ENCODE measurements at regions not wholly inside any gene's neighbourhood (a gene's known extent, or its start where the extent isn't known, plus 50 kb on each side); places are given as distances from the start of the nearest gene placed in this dataset.

- H3K4me3 ChIP-seq = no peak overlapping the region
- no peaks in the 10 kb centered on the region for H3K36me3 ChIP-seq (ENCODE audit: low read depth)
- no peaks in the 10 kb centered on the region for H3K9me2 ChIP-seq (ENCODE audit: insufficient read depth)
- 76 to 86% methylated on average over 5 to 6 of the region's 6 CpGs for WGBS, 2 experiments (ENCODE audit: low coverage in 1 of 2, low lambda C conversion rate in 2 of 2, missing lambda C conversion rate in 2 of 2)
- no peaks in the 10 kb centered on the region for H3K27me3 ChIP-seq (replicated peaks; ENCODE audit: insufficient read depth)
- H3F3A ChIP-seq (ENCODE audit: insufficient read depth) = no peaks in the 10 kb centered on the region
- no peak overlapping the region for H3K9ac ChIP-seq
- no peak for DNase-seq
- no peak overlapping the region for H3K27ac ChIP-seq
- in situ Hi-C loops (cut with MboI) = no loop called here
- no peaks in the 10 kb centered on the region for H3K9me3 ChIP-seq (ENCODE audit: low read depth)
- H3K4me1 ChIP-seq (ENCODE audit: insufficient read depth) = no peaks in the 10 kb centered on the region
- no peak for TF ChIP-seq EZH2phosphoT487 (IDR thresholded peaks at IDR 0.05; ENCODE audit: insufficient read depth, low read depth)
- no peak for TF ChIP-seq EZH2 (IDR thresholded peaks at IDR 0.05; ENCODE audit: insufficient read depth, poor library complexity, severe bottlenecking)
- H2AFZ ChIP-seq = no peak overlapping the region
- H3K79me2 ChIP-seq (ENCODE audit: insufficient read depth) = no peaks in the 10 kb centered on the region
- no peak overlapping the region for H3K4me2 ChIP-seq (ENCODE audit: unreplicated experiment)
- H4K20me1 ChIP-seq (ENCODE audit: insufficient read depth) = no peaks in the 10 kb centered on the region
Measured at GRCh38 chr6:169923468-169924464, 172.3 kb downstream of the ERMARD start.

GRCh38 chr6:169921853-169922824 is 170.7 kb downstream of the ERMARD start:
- no peak overlapping the region for H3K9ac ChIP-seq
- no peaks in the 10 kb centered on the region for H3K4me1 ChIP-seq (ENCODE audit: insufficient read depth)
- in situ Hi-C loops (cut with MboI) = no loop called here
- 60 to 62% methylated on average over 30 to 34 of the region's 34 CpGs for WGBS, 2 experiments (ENCODE audit: low coverage in 1 of 2, low lambda C conversion rate in 2 of 2, missing lambda C conversion rate in 2 of 2)
- no peaks in the 10 kb centered on the region for H3F3A ChIP-seq (ENCODE audit: insufficient read depth)
- H3K79me2 ChIP-seq (ENCODE audit: insufficient read depth) = no peaks in the 10 kb centered on the region
- no peak overlapping the region for H3K27ac ChIP-seq
- no peaks in the 10 kb centered on the region for H3K9me3 ChIP-seq (ENCODE audit: low read depth)
- no peak overlapping the region for H3K4me3 ChIP-seq
- H2AFZ ChIP-seq = no peak overlapping the region
- no peak for DNase-seq
- H3K36me3 ChIP-seq (ENCODE audit: low read depth) = no peaks in the 10 kb centered on the region
- no peaks in the 10 kb centered on the region for H4K20me1 ChIP-seq (ENCODE audit: insufficient read depth)
- H3K27me3 ChIP-seq (replicated peaks; ENCODE audit: insufficient read depth) = no peaks in the 10 kb centered on the region
- TF ChIP-seq EZH2phosphoT487 (IDR thresholded peaks at IDR 0.05; ENCODE audit: insufficient read depth, low read depth) = no peak
- no peak for TF ChIP-seq EZH2 (IDR thresholded peaks at IDR 0.05; ENCODE audit: insufficient read depth, poor library complexity, severe bottlenecking)
- no peak overlapping the region for H3K4me2 ChIP-seq (ENCODE audit: unreplicated experiment)
- no peaks in the 10 kb centered on the region for H3K9me2 ChIP-seq (ENCODE audit: insufficient read depth)

- in situ Hi-C loops (cut with MboI) = no loop called here
- no peaks in the 10 kb centered on the region for H3K9me2 ChIP-seq (ENCODE audit: insufficient read depth)
- no peak overlapping the region for H2AFZ ChIP-seq
- H4K20me1 ChIP-seq (ENCODE audit: insufficient read depth) = no peaks in the 10 kb centered on the region
- H3K4me1 ChIP-seq (ENCODE audit: insufficient read depth) = no peaks in the 10 kb centered on the region
- no peak overlapping the region for H3K4me3 ChIP-seq
- no peaks in the 10 kb centered on the region for H3K79me2 ChIP-seq (ENCODE audit: insufficient read depth)
- H3K27me3 ChIP-seq (replicated peaks; ENCODE audit: insufficient read depth) = no peaks in the 10 kb centered on the region
- H3K9ac ChIP-seq = no peak overlapping the region
- no peaks in the 10 kb centered on the region for H3K9me3 ChIP-seq (ENCODE audit: low read depth)
- TF ChIP-seq EZH2 (IDR thresholded peaks at IDR 0.05; ENCODE audit: insufficient read depth, poor library complexity, severe bottlenecking) (no peak), EZH2phosphoT487 (IDR thresholded peaks at IDR 0.05; ENCODE audit: insufficient read depth, low read depth) (no peak)
- H3K36me3 ChIP-seq (ENCODE audit: low read depth) = no peaks in the 10 kb centered on the region
- H3F3A ChIP-seq (ENCODE audit: insufficient read depth) = no peaks in the 10 kb centered on the region
- WGBS, 2 experiments (ENCODE audit: low coverage in 1 of 2, low lambda C conversion rate in 2 of 2, missing lambda C conversion rate in 2 of 2) = 81 to 85% methylated on average over 20 of the region's 20 CpGs
- no peak for DNase-seq
- no peak overlapping the region for H3K4me2 ChIP-seq (ENCODE audit: unreplicated experiment)
- no peak overlapping the region for H3K27ac ChIP-seq
Measured at GRCh38 chr6:169921217-169921616, 169.8 kb downstream of the ERMARD start.

GRCh38 chr6:169920359-169921020 is 169.1 kb downstream of the ERMARD start:
- in situ Hi-C loops (cut with MboI) = no loop called here
- H3K79me2 ChIP-seq (ENCODE audit: insufficient read depth) = no peaks in the 10 kb centered on the region
- no peak overlapping the region for H3K4me3 ChIP-seq
- no peaks in the 10 kb centered on the region for H3F3A ChIP-seq (ENCODE audit: insufficient read depth)
- H3K36me3 ChIP-seq (ENCODE audit: low read depth) = no peaks in the 10 kb centered on the region
- H3K27me3 ChIP-seq (replicated peaks; ENCODE audit: insufficient read depth) = no peaks in the 10 kb centered on the region
- 44 to 50% methylated on average over 11 of the region's 11 CpGs for WGBS, 2 experiments (ENCODE audit: low coverage in 1 of 2, low lambda C conversion rate in 2 of 2, missing lambda C conversion rate in 2 of 2)
- H3K27ac ChIP-seq = no peak overlapping the region
- no peak overlapping the region for H3K9ac ChIP-seq
- H3K9me2 ChIP-seq (ENCODE audit: insufficient read depth) = no peaks in the 10 kb centered on the region
- no peaks in the 10 kb centered on the region for H4K20me1 ChIP-seq (ENCODE audit: insufficient read depth)
- no peaks in the 10 kb centered on the region for H3K9me3 ChIP-seq (ENCODE audit: low read depth)
- no peaks in the 10 kb centered on the region for H3K4me1 ChIP-seq (ENCODE audit: insufficient read depth)
- no peak for DNase-seq
- H3K4me2 ChIP-seq (ENCODE audit: unreplicated experiment) = no peak overlapping the region
- no peak for TF ChIP-seq EZH2phosphoT487 (IDR thresholded peaks at IDR 0.05; ENCODE audit: insufficient read depth, low read depth)
- no peak for TF ChIP-seq EZH2 (IDR thresholded peaks at IDR 0.05; ENCODE audit: insufficient read depth, poor library complexity, severe bottlenecking)
- H2AFZ ChIP-seq = no peak overlapping the region
